ENCODE measurements at regions not wholly inside any gene's neighbourhood (a gene's known extent, or its start where the extent isn't known, plus 50 kb on each side); places are given as distances from the start of the nearest gene placed in this dataset.

DNA sequence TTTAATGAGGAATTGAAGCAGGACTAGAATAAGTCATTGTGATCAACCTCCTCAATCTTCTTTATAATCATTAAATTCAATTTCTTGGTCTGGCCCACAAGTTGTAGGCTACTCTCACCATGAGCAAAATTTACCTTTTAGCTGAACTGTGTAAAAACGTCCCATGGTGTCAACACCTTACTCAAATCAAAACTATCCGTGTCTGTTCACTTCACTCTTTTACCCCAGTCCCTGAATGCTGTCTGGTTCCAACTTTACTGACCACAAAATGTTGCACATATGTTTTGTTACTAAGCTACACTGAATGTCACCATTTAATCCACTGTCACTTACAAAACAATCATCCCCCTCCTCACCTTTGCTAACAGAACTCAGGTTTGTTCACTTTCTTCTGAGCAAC is 951.6 kb upstream of the SLC39A10 start:
- no peak for DNase-seq
- no peaks in the 10 kb centered on the region for H3K27me3 ChIP-seq (replicated peaks; ENCODE audit: insufficient read depth, low read length)
- no peaks in the 10 kb centered on the region for H3K9me2 ChIP-seq (replicated peaks; ENCODE audit: insufficient read depth, low read length)
- H3F3A ChIP-seq (ENCODE audit: insufficient read depth, low read length): no peaks in the 10 kb centered on the region
- H3K9me3 ChIP-seq (replicated peaks; ENCODE audit: insufficient read depth, low read length): no peaks in the 10 kb centered on the region
- TF ChIP-seq EZH2phosphoT487 (IDR thresholded peaks at IDR 0.05; ENCODE audit: low read length) (no peak), EZH2 (optimal IDR thresholded peaks at IDR 0.05; ENCODE audit: low read depth, low read length) (no peak)
- TF ChIP-seq, protein P1, sequence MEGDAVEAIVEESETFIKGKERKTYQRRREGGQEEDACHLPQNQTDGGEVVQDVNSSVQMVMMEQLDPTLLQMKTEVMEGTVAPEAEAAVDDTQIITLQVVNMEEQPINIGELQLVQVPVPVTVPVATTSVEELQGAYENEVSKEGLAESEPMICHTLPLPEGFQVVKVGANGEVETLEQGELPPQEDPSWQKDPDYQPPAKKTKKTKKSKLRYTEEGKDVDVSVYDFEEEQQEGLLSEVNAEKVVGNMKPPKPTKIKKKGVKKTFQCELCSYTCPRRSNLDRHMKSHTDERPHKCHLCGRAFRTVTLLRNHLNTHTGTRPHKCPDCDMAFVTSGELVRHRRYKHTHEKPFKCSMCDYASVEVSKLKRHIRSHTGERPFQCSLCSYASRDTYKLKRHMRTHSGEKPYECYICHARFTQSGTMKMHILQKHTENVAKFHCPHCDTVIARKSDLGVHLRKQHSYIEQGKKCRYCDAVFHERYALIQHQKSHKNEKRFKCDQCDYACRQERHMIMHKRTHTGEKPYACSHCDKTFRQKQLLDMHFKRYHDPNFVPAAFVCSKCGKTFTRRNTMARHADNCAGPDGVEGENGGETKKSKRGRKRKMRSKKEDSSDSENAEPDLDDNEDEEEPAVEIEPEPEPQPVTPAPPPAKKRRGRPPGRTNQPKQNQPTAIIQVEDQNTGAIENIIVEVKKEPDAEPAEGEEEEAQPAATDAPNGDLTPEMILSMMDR (IDR thresholded peaks at IDR 0.05; ENCODE audit: low read length): no peak
- no peak overlapping the region for H3K9ac ChIP-seq (ENCODE audit: low read length)
- no peak overlapping the region for H3K4me2 ChIP-seq (ENCODE audit: low read depth, low read length)
- H4K20me1 ChIP-seq (ENCODE audit: insufficient read depth, low read length): no peaks in the 10 kb centered on the region
- H3K4me1 ChIP-seq (ENCODE audit: low read length): no peaks in the 10 kb centered on the region
- no peaks in the 10 kb centered on the region for H3K36me3 ChIP-seq (replicated peaks; ENCODE audit: insufficient read depth, low read length)
- no peak overlapping the region for H2AFZ ChIP-seq (ENCODE audit: low read length)
- H3K4me3 ChIP-seq (ENCODE audit: low read length): no peak overlapping the region
- H3K27ac ChIP-seq (ENCODE audit: low read length): no peak overlapping the region
- no peaks in the 10 kb centered on the region for H3K79me2 ChIP-seq (ENCODE audit: low read length)

DNA sequence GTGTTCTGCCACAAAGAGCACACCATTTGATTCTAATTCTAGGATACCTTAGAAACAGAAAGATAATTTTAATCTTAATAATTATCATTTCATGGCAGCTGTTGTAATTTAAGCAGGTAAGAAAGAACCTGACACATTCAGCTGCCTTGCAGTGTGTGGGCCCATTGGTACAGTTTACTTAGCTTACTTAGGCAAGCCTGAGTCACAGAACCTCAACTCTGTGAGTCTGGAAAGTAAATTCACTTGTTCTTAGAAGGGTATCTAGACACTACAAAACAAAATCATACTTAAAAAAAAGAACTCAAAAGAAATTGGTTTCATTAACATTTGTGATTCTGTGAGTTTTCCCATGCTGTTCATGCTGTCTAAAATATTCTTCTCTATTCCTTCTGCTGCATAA is 956.3 kb upstream of the SLC39A10 start:
- H3K36me3 ChIP-seq (replicated peaks; ENCODE audit: insufficient read depth, low read length): no peaks in the 10 kb centered on the region
- no peaks in the 10 kb centered on the region for H3K9me3 ChIP-seq (replicated peaks; ENCODE audit: insufficient read depth, low read length)
- no peaks in the 10 kb centered on the region for H3K79me2 ChIP-seq (ENCODE audit: low read length)
- no peaks in the 10 kb centered on the region for H3K27me3 ChIP-seq (replicated peaks; ENCODE audit: insufficient read depth, low read length)
- no peaks in the 10 kb centered on the region for H3K9me2 ChIP-seq (replicated peaks; ENCODE audit: insufficient read depth, low read length)
- no peak overlapping the region for H3K4me3 ChIP-seq (ENCODE audit: low read length)
- H3K4me2 ChIP-seq (ENCODE audit: low read depth, low read length): no peak overlapping the region
- H4K20me1 ChIP-seq (ENCODE audit: insufficient read depth, low read length): no peaks in the 10 kb centered on the region
- no peak overlapping the region for H3K9ac ChIP-seq (ENCODE audit: low read length)
- no peak for DNase-seq
- TF ChIP-seq, protein P1 (IDR thresholded peaks at IDR 0.05; ENCODE audit: low read length): no peak
- TF ChIP-seq EZH2 (optimal IDR thresholded peaks at IDR 0.05; ENCODE audit: low read depth, low read length): no peak
- no peak for TF ChIP-seq EZH2phosphoT487 (IDR thresholded peaks at IDR 0.05; ENCODE audit: low read length)
- H3F3A ChIP-seq (ENCODE audit: insufficient read depth, low read length): no peaks in the 10 kb centered on the region
- no peak overlapping the region for H3K27ac ChIP-seq (ENCODE audit: low read length)
- H2AFZ ChIP-seq (ENCODE audit: low read length): no peak overlapping the region
- no peaks in the 10 kb centered on the region for H3K4me1 ChIP-seq (ENCODE audit: low read length)

DNA sequence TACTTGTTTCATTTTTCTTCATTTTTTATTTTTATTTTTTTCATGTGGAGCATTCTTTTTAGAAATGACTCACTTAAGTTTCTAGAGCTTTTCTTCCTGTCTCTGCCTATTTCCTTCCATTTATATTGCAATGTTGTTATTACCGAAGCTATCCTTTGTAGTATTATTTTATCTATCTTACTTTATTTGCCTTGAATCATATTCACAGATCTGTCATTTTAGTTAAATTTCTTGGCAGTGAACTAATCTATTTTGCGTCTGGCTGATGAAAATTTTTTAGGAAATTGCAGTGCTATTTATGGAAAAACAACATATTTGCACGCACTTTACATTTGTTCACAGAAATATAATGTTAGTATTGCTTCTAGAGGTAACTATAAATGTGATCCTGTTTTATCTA is 956.9 kb upstream of the SLC39A10 start:
- Histone ChIP-seq H3K27ac (ENCODE audit: low read length) (no peak overlapping the region), H3K9me3 (replicated peaks; ENCODE audit: insufficient read depth, low read length) (no peaks in the 10 kb centered on the region), H3K4me2 (ENCODE audit: low read depth, low read length) (no peak overlapping the region), H3K4me3 (ENCODE audit: low read length) (no peak overlapping the region), H4K20me1 (ENCODE audit: insufficient read depth, low read length) (no peaks in the 10 kb centered on the region), H3K9me2 (replicated peaks; ENCODE audit: insufficient read depth, low read length) (no peaks in the 10 kb centered on the region), H3F3A (ENCODE audit: insufficient read depth, low read length) (no peaks in the 10 kb centered on the region), H2AFZ (ENCODE audit: low read length) (no peak overlapping the region), H3K36me3 (replicated peaks; ENCODE audit: insufficient read depth, low read length) (no peaks in the 10 kb centered on the region), H3K4me1 (ENCODE audit: low read length) (no peaks in the 10 kb centered on the region), H3K9ac (ENCODE audit: low read length) (no peak overlapping the region), H3K27me3 (replicated peaks; ENCODE audit: insufficient read depth, low read length) (no peaks in the 10 kb centered on the region), H3K79me2 (ENCODE audit: low read length) (no peaks in the 10 kb centered on the region)
- no peak for DNase-seq
- TF ChIP-seq EZH2 (optimal IDR thresholded peaks at IDR 0.05; ENCODE audit: low read depth, low read length) (no peak), EZH2phosphoT487 (IDR thresholded peaks at IDR 0.05; ENCODE audit: low read length) (no peak)
- TF ChIP-seq, protein P1 (IDR thresholded peaks at IDR 0.05; ENCODE audit: low read length): no peak
